Left renal pelvis (tissue), 4 donors: ENCODE measurements at regions not wholly inside any gene's neighbourhood (a gene's known extent, or its start where the extent isn't known, plus 50 kb on each side); places are given as distances from the start of the nearest gene placed in this dataset.
"Not testable (repeated sequence)": the region's sequence is repeated elsewhere in the genome, so short reads cannot be mapped to it uniquely, and the experiment has no call there.

ENCODE experiments used
- DNase-seq, 4 donors: peaks; one replicate each; pipeline ENCODE4 v3.0.0-alpha.2; 2013; ENCODE audit warnings: low read depth in 4 of 4, low spot score in 3 of 4

DNA sequence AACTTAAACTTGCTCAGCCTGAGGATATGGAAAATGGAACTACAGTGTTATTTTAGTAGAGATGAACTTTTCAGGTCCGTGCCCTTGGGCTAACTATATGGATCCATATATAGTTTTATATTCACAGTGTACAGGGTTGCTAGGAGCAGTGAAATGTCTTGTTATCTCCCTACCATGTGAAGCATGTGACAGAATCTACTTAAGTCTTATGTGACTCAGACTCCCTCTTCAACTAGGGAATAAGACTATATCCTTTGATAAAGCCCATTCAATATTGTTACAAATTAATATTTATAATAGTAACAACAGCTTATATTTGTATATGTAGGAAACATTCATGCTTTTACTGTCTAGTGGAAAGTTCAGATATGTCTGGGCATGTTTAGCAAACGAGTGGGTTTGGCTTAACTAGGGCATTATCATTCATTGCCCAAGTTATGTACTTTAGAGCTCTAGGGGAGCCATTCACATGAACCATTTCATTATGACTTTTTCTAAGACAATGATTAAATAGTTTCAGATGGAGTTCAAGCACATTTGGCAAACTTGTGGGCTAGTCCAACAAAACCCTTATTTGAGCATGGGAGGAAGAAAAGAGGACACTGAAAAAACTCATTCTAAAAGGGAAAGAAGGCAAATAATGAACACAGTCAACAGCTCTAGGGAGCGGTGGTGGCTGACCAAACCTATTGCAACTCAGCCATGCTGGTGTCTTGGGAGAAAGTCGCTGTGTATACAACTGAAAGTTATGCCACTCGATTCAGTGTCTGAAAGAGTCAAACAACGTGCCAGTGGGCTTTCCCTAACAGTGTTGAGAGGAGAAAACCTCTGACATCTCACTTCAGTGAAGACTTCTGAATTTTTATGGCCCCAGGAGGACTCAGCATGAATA is 305.9 kb upstream of the G2E3 start:
- DNase-seq = no peak

GRCh38 chr14:30256627-30257026 is 302.3 kb upstream of the G2E3 start:
- no peak for DNase-seq

- DNase-seq = no peak
These were observed 300.9 kb upstream of the G2E3 start for GRCh38 chr14:30257946-30258661.

DNA sequence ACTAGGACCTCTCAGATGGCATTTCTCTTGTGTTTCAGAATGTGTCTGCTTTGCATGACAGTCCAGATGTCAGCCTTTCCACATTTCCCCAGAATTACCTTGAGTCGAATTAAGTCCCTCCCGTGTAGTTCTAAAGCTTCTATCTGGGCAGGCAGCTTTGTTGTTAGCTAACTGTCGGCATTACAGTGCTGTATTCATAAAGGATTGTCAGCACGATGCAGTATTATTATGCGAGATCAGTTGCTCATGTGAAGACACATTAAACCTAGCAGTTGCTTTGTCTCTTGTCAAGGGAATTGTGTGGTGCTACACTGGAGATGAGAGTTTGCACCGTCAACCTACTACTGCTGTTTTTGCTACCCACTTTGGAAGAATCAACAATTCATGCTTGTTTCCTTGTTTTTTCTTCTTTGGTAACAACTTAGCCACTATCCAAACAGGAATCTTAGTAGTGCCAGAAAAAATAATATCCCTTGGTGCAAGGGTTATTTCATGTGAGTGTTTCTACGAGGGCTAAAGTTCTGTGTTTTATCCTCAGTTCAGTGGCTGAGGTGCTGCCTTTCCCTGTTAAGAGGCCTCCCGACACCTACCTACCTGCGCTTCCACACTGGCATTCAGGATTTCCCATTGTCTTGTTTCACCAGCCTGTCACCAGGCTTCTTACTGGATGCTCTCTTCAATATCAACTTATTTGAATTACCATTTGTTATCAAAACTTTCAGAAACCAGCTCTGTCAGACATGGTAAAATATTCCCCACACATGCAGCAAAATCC is 297.9 kb upstream of the G2E3 start:
- DNase-seq = no peak

DNA sequence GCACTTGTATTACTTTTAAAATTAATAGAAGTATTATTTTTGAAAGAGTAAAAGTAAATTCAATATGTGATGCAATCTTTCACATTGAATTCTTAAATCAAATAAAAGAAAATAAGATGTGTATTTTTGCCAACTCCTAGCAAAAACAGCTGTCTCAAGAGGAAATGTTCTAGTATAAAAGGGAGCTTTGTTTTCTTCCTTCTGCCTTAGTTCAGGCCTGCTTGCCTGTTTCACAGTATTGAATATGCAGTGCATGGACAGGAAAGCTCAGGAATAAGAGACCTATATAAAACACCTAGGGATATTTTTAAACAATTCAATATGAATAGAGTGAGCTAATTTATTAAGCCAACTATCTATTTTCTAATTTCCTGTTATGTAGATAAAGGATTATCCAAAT is 294.8 kb upstream of the G2E3 start:
- DNase-seq = no peak

- no peak for DNase-seq
These were observed 292.7 kb upstream of the G2E3 start for GRCh38 chr14:30266290-30266689.

GRCh38 chr14:30267141-30267540 is 291.8 kb upstream of the G2E3 start:
- DNase-seq = no peak

GRCh38 chr14:30270200-30271161 is 288.5 kb upstream of the G2E3 start:
- peak; percentile 54 to 61 (median 58) for DNase-seq

DNA sequence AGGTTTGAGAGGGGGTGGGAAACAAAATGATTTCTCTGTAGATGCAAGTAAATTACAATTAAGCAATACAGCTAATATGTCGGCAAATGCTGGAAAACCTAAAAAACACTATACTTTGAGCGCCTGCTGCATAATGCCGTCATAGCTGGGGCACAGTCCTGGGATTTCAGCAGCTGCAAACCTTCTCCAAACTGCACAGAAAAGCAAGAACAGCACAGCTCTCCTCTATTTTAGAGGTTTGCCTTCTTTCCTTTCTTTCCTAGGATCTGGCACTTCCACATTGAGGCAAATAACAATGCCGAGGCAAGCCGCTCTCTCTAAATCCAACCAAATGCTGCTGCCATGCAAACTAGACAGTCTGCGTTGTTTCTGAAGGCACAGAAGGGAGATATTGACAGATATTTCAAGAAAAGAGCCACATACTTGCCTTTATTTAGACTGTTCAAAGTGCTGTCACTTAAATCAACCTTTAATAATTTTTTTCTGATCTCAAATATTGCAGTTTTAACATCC is 287.1 kb upstream of the G2E3 start:
- no peak for DNase-seq

- no peak for DNase-seq
These were observed 285.8 kb upstream of the G2E3 start for GRCh38 chr14:30272848-30273832.

- DNase-seq = no peak
These were observed 283.4 kb upstream of the G2E3 start for GRCh38 chr14:30275604-30276003.

DNA sequence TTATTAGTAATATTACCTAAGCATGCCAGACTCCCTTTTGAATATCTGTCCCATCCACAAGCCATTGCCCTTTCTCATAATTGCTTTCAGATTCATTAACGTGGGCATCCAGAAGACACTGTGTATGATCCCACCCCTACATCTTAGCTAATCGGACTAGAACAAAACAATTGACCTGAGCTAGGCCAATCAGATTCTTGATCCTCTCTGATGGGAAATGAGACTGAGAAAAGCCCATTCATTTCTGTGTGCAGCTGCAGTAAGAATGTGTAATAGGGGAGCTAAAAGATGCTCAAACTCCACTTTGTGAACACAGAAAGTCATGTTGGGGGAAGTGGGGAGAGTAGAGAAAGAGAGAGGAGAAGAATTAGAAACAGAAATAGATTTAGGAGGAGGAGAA is 281.7 kb upstream of the G2E3 start:
- DNase-seq = no peak

DNA sequence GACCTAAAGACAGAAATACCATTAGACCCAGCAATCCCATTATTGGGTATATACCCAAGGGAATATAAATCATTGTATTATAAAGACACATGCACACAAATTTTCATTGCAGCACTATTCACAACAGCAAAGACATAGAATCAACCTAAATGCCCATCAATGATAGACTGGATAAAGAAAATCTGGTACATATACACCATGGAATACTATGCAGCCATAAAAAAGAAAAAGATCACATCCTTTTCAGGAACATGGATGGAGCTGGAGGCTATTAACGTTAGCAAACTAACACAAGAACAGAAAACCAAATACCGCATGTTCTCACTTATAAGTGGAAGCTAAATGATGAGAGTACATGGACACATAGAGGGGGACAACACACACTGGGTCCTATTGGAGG is 280.1 kb upstream of the G2E3 start:
- DNase-seq = not testable (repeated sequence)

- DNase-seq = peak in 1 of 4 donors; percentile 11
These were observed 275.0 kb upstream of the G2E3 start for GRCh38 chr14:30283822-30284446.

GRCh38 chr14:30284808-30285207 is 274.1 kb upstream of the G2E3 start:
- no peak for DNase-seq

- no peak for DNase-seq
These were observed 271.1 kb upstream of the G2E3 start for GRCh38 chr14:30287579-30288445.

- DNase-seq = no peak
These were observed 269.0 kb upstream of the G2E3 start for GRCh38 chr14:30290001-30290400.
